Fibroblast of villous mesenchyme (primary cell): ENCODE measurements at regions not wholly inside any gene's neighbourhood (a gene's known extent, or its start where the extent isn't known, plus 50 kb on each side); places are given as distances from the start of the nearest gene placed in this dataset.

Experiments used
- DNase-seq: peaks from one replicate; pipeline ENCODE4 v3.0.0-alpha.2; 2010; ENCODE audit warnings: low read depth
- H3K4me3 ChIP-seq: 2 replicates; pipeline ENCODE4 v1.5.1; 2011; ENCODE audit warnings: low read depth, mild to moderate bottlenecking, low read length
- CTCF ChIP-seq: IDR thresholded peaks from 2 replicates; pipeline ENCODE4 v1.5.1; 2012; ENCODE audit warnings: low read depth, mild to moderate bottlenecking, low read length; ENCODE audit not compliant: insufficient read depth

GRCh38 chr10:114770009-114770408 lies 51.6 kb upstream of the FHIP2A start:
- DNase-seq: no peak
- H3K4me3 ChIP-seq: no peak overlapping the region
- no peak for TF ChIP-seq CTCF

- no peak for DNase-seq
- TF ChIP-seq CTCF: no peak
- H3K4me3 ChIP-seq: no peak overlapping the region
These were observed 50.4 kb upstream of the FHIP2A start for GRCh38 chr10:114771157-114771556.

- no peak overlapping the region for H3K4me3 ChIP-seq
- no peak for DNase-seq
- TF ChIP-seq CTCF: no peak
These were observed 49.8 kb upstream of the FHIP2A start for GRCh38 chr10:114771749-114772148.
